ENCODE measurements at regions not wholly inside any gene's neighbourhood (a gene's known extent, or its start where the extent isn't known, plus 50 kb on each side); places are given as distances from the start of the nearest gene placed in this dataset.

- peak; percentile 44 for DNase-seq (ENCODE audit: low read depth)
These were observed 609.0 kb upstream of the DPP6 start for GRCh38 chr7:153443032-153443701.

- DNase-seq (ENCODE audit: low read depth): no peak
These were observed 607.6 kb upstream of the DPP6 start for GRCh38 chr7:153444641-153445040.

- no peak for DNase-seq (ENCODE audit: low read depth)
These were observed 606.6 kb upstream of the DPP6 start for GRCh38 chr7:153445641-153446040.

GRCh38 chr7:153446490-153446889 lies 605.7 kb upstream of the DPP6 start:
- DNase-seq (ENCODE audit: low read depth): no peak

- DNase-seq (ENCODE audit: low read depth): no peak
These were observed 605.2 kb upstream of the DPP6 start for GRCh38 chr7:153447011-153447410.

- DNase-seq (ENCODE audit: low read depth): no peak
These were observed 599.5 kb upstream of the DPP6 start for GRCh38 chr7:153452661-153453060.

- DNase-seq (ENCODE audit: low read depth): no peak
These were observed 597.9 kb upstream of the DPP6 start for GRCh38 chr7:153454306-153454705.

GRCh38 chr7:153457746-153458145 lies 594.5 kb upstream of the DPP6 start:
- no peak for DNase-seq (ENCODE audit: low read depth)

- DNase-seq (ENCODE audit: low read depth): no peak
These were observed 582.1 kb upstream of the DPP6 start for GRCh38 chr7:153470004-153470671.

- no peak for DNase-seq (ENCODE audit: low read depth)
These were observed 579.7 kb upstream of the DPP6 start for GRCh38 chr7:153472516-153472915.

- no peak for DNase-seq (ENCODE audit: low read depth)
These were observed 579.0 kb upstream of the DPP6 start for GRCh38 chr7:153473185-153473584.

GRCh38 chr7:153475239-153475638 lies 577.0 kb upstream of the DPP6 start:
- DNase-seq (ENCODE audit: low read depth): peak; percentile 26

- DNase-seq (ENCODE audit: low read depth): no peak
These were observed 576.0 kb upstream of the DPP6 start for GRCh38 chr7:153476166-153476565.

GRCh38 chr7:153496257-153496656 lies 555.9 kb upstream of the DPP6 start:
- DNase-seq (ENCODE audit: low read depth): no peak

GRCh38 chr7:153503093-153503492 lies 549.1 kb upstream of the DPP6 start:
- DNase-seq (ENCODE audit: low read depth): no peak

- DNase-seq (ENCODE audit: low read depth): no peak
These were observed 547.7 kb upstream of the DPP6 start for GRCh38 chr7:153504288-153505075.

GRCh38 chr7:153507885-153508284 lies 544.3 kb upstream of the DPP6 start:
- no peak for DNase-seq (ENCODE audit: low read depth)

- no peak for DNase-seq (ENCODE audit: low read depth)
These were observed 542.4 kb upstream of the DPP6 start for GRCh38 chr7:153509768-153510167.

- DNase-seq (ENCODE audit: low read depth): no peak
These were observed 541.5 kb upstream of the DPP6 start for GRCh38 chr7:153510674-153511073.

GRCh38 chr7:153514032-153514431 lies 538.2 kb upstream of the DPP6 start:
- DNase-seq (ENCODE audit: low read depth): no peak

GRCh38 chr7:153515359-153515758 lies 536.8 kb upstream of the DPP6 start:
- no peak for DNase-seq (ENCODE audit: low read depth)

GRCh38 chr7:153518201-153518984 lies 533.8 kb upstream of the DPP6 start:
- no peak for DNase-seq (ENCODE audit: low read depth)
